ENCODE measurements at regions not wholly inside any gene's neighbourhood (a gene's known extent, or its start where the extent isn't known, plus 50 kb on each side); places are given as distances from the start of the nearest gene placed in this dataset.

DNA sequence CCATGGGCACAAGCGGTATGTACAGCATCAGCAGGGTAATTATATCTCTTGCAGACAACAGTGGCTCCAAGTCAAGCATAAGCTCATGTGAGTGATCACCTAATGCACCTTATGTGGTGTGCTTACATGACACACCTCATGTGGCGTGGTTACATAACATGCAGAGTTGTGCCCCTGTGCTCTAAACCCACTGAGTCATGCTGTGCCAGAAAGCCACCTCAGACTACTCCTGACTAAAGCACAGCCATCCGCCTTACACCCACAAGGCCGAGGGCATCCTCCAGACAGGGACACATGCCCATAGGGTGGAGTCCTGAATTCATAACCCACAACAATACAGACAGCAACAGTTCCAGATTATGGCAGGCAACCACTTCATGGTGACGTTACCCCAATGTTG lies 163.7 kb upstream of the SLC30A5 start:
- TF ChIP-seq, protein P1, sequence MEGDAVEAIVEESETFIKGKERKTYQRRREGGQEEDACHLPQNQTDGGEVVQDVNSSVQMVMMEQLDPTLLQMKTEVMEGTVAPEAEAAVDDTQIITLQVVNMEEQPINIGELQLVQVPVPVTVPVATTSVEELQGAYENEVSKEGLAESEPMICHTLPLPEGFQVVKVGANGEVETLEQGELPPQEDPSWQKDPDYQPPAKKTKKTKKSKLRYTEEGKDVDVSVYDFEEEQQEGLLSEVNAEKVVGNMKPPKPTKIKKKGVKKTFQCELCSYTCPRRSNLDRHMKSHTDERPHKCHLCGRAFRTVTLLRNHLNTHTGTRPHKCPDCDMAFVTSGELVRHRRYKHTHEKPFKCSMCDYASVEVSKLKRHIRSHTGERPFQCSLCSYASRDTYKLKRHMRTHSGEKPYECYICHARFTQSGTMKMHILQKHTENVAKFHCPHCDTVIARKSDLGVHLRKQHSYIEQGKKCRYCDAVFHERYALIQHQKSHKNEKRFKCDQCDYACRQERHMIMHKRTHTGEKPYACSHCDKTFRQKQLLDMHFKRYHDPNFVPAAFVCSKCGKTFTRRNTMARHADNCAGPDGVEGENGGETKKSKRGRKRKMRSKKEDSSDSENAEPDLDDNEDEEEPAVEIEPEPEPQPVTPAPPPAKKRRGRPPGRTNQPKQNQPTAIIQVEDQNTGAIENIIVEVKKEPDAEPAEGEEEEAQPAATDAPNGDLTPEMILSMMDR (CRISPR knock-in tag; IDR thresholded peaks at IDR 0.05) = no peak
- no peak for TF ChIP-seq RNF2 (conservative IDR thresholded peaks at IDR 0.05; ENCODE audit: low read depth)
- TF ChIP-seq YEATS4 (CRISPR knock-in tag; IDR thresholded peaks at IDR 0.05; ENCODE audit: borderline replicate concordance) = no peak
- TF ChIP-seq EZH2 (conservative IDR thresholded peaks at IDR 0.05; ENCODE audit: low read depth, low read length) = no peak
- no peak for TF ChIP-seq MTA3 (CRISPR knock-in tag; IDR thresholded peaks at IDR 0.05)
- no peak for TF ChIP-seq CHD2 (IDR thresholded peaks at IDR 0.05; ENCODE audit: low read depth, low read length)
- TF ChIP-seq CBX5 (CRISPR knock-in tag; IDR thresholded peaks at IDR 0.05; ENCODE audit: borderline replicate concordance) = no peak
- TF ChIP-seq, protein P2, sequence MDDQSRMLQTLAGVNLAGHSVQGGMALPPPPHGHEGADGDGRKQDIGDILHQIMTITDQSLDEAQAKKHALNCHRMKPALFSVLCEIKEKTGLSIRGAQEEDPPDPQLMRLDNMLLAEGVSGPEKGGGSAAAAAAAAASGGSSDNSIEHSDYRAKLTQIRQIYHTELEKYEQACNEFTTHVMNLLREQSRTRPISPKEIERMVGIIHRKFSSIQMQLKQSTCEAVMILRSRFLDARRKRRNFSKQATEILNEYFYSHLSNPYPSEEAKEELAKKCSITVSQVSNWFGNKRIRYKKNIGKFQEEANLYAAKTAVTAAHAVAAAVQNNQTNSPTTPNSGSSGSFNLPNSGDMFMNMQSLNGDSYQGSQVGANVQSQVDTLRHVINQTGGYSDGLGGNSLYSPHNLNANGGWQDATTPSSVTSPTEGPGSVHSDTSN (CRISPR knock-in tag; IDR thresholded peaks at IDR 0.05; ENCODE audit: borderline replicate concordance) = no peak
- no peak for TF ChIP-seq PCBP1 (IDR thresholded peaks at IDR 0.05; ENCODE audit: borderline replicate concordance, low read depth, low read length)
- no peak for TF ChIP-seq ATF1 (CRISPR knock-in tag; IDR thresholded peaks at IDR 0.05)
- TF ChIP-seq, protein P3, sequence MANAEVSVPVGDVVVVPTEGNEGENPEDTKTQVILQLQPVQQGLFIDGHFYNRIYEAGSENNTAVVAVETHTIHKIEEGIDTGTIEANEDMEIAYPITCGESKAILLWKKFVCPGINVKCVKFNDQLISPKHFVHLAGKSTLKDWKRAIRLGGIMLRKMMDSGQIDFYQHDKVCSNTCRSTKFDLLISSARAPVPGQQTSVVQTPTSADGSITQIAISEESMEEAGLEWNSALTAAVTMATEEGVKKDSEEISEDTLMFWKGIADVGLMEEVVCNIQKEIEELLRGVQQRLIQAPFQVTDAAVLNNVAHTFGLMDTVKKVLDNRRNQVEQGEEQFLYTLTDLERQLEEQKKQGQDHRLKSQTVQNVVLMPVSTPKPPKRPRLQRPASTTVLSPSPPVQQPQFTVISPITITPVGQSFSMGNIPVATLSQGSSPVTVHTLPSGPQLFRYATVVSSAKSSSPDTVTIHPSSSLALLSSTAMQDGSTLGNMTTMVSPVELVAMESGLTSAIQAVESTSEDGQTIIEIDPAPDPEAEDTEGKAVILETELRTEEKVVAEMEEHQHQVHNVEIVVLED (CRISPR knock-in tag; IDR thresholded peaks at IDR 0.05; ENCODE audit: borderline replicate concordance) = no peak

All from HepG2 (cell line).